Bronchial epithelial cell (primary cell): ENCODE measurements at regions not wholly inside any gene's neighbourhood (a gene's known extent, or its start where the extent isn't known, plus 50 kb on each side); places are given as distances from the start of the nearest gene placed in this dataset.
"Not testable (repeated sequence)": the region's sequence is repeated elsewhere in the genome, so short reads cannot be mapped to it uniquely, and the experiment has no call there.

ENCODE experiments used
- DNase-seq: peaks from one replicate; pipeline ENCODE4 v3.0.0-alpha.2; 2010; ENCODE audit warnings: low read depth
- FAIRE-seq: peaks from 2 replicates; lab custom pipeline; 2011; peaks lifted over from hg19 to GRCh38; lab: Jason Lieb, UNC
- H3K27me3 ChIP-seq: 2 replicates; pipeline ENCODE4 v1.5.1; 2011; ENCODE audit warnings: low read length; ENCODE audit not compliant: control insufficient read depth, insufficient read depth
- H3K36me3 ChIP-seq: 2 replicates; pipeline ENCODE4 v1.5.1; 2011; ENCODE audit warnings: low read length; ENCODE audit not compliant: control insufficient read depth, insufficient read depth
- H3K4me3 ChIP-seq: 2 replicates; pipeline ENCODE4 v1.5.1; 2011; ENCODE audit warnings: mild to moderate bottlenecking, low read depth, low read length, control low read depth
- TF ChIP-seq, protein P1 (sequence below): IDR thresholded peaks from 2 replicates; pipeline ENCODE4 v1.5.1; 2011; ENCODE audit warnings: mild to moderate bottlenecking, moderate library complexity, low read length, control low read depth, inconsistent platforms; ENCODE audit not compliant: insufficient read depth, severe bottlenecking

- peak; percentile 52 for DNase-seq
- no peak for FAIRE-seq
- TF ChIP-seq, protein P1, sequence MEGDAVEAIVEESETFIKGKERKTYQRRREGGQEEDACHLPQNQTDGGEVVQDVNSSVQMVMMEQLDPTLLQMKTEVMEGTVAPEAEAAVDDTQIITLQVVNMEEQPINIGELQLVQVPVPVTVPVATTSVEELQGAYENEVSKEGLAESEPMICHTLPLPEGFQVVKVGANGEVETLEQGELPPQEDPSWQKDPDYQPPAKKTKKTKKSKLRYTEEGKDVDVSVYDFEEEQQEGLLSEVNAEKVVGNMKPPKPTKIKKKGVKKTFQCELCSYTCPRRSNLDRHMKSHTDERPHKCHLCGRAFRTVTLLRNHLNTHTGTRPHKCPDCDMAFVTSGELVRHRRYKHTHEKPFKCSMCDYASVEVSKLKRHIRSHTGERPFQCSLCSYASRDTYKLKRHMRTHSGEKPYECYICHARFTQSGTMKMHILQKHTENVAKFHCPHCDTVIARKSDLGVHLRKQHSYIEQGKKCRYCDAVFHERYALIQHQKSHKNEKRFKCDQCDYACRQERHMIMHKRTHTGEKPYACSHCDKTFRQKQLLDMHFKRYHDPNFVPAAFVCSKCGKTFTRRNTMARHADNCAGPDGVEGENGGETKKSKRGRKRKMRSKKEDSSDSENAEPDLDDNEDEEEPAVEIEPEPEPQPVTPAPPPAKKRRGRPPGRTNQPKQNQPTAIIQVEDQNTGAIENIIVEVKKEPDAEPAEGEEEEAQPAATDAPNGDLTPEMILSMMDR = no peak
- Histone ChIP-seq H3K4me3 (no peak overlapping the region), H3K36me3 (no peaks in the 10 kb centered on the region), H3K27me3 (no peaks in the 10 kb centered on the region)
These were observed 175.2 kb downstream of the ALDH1A2 start for GRCh38 chr15:57890351-57890750.

GRCh38 chr15:57890878-57891277, 174.6 kb downstream of the ALDH1A2 start:
- H3K36me3 ChIP-seq = no peaks in the 10 kb centered on the region
- DNase-seq = no peak

GRCh38 chr15:57892181-57892580, 173.3 kb downstream of the ALDH1A2 start:
- TF ChIP-seq, protein P1 = no peak
- no peaks in the 10 kb centered on the region for H3K36me3 ChIP-seq
- no peak overlapping the region for H3K4me3 ChIP-seq
- peak; percentile 33 for DNase-seq
- H3K27me3 ChIP-seq = no peaks in the 10 kb centered on the region
- no peak for FAIRE-seq

More at GRCh38 chr15:57890878-57891277, 174.6 kb downstream of the ALDH1A2 start:
- Histone ChIP-seq H3K4me3 (no peak overlapping the region), H3K27me3 (no peaks in the 10 kb centered on the region)
- no peak for FAIRE-seq
- TF ChIP-seq, protein P1 = no peak

- TF ChIP-seq, protein P1 = no peak
- DNase-seq (no peak), FAIRE-seq (no peak)
- no peaks in the 10 kb centered on the region for H3K27me3 ChIP-seq
- no peak overlapping the region for H3K4me3 ChIP-seq
- no peaks in the 10 kb centered on the region for H3K36me3 ChIP-seq
These were observed 172.5 kb downstream of the ALDH1A2 start for GRCh38 chr15:57893040-57893439.

- FAIRE-seq = no peak
- TF ChIP-seq, protein P1 = no peak
These were observed 170.2 kb downstream of the ALDH1A2 start for GRCh38 chr15:57895291-57895690.

DNA sequence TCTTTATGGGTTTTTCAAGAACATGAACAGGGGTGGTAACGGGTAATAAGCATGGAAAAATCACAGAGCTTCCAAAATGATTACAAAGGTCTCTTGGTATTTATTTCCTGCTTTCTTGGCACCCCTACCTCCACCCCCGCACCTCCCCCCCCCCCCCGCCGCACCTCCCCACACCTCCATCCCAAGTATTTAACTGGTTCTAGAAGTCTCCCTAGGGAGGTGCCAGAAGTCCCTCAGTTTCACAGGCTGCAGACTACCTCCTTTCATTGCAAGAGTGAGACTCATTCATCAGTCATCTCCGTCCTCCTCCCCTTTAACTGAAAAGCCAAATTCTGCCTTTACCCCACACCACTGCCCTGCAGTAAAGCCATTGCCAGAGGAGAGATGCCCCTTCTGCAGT, 169.4 kb downstream of the ALDH1A2 start:
- DNase-seq (no peak), FAIRE-seq (no peak)
- TF ChIP-seq, protein P1 = no peak
- H3K27me3 ChIP-seq = no peaks in the 10 kb centered on the region
- H3K36me3 ChIP-seq = no peaks in the 10 kb centered on the region
- H3K4me3 ChIP-seq = no peak overlapping the region

More at GRCh38 chr15:57895291-57895690, 170.2 kb downstream of the ALDH1A2 start:
- Histone ChIP-seq H3K36me3 (no peaks in the 10 kb centered on the region), H3K4me3 (no peak overlapping the region), H3K27me3 (no peaks in the 10 kb centered on the region)
- no peak for DNase-seq

DNA sequence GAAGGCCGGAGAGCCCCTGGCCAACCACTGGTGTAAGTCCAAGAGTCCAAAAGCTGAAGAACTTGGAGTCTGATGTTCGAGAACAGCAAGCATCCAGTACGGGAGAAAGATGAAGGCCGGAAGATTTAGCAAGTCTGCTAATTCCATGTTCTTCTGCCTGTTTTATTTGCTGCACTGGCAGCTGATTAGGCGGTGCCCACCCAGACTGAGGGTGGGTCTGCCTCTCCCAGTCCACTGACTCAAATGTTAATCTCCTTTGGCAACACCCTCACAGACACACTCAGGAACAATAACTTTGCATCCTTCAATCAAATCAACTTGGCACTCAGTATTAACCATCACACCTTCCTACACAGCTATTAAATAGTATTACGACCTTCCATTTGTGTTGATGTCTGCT, 168.6 kb downstream of the ALDH1A2 start:
- H3K27me3 ChIP-seq, FAIRE-seq, H3K36me3 ChIP-seq, DNase-seq, H3K4me3 ChIP-seq: not testable (repeated sequence)
